Neural progenitor cell (in vitro differentiated cells): ENCODE measurements at regions not wholly inside any gene's neighbourhood (a gene's known extent, or its start where the extent isn't known, plus 50 kb on each side); places are given as distances from the start of the nearest gene placed in this dataset.

Experiments used
- DNase-seq: peaks from one replicate; pipeline ENCODE4 v3.0.0-alpha.2; 2016; ENCODE audit warnings: low spot score
- H2AFZ ChIP-seq: fragments of 200-600 bp; sonication (generic); replicated peaks from 2 replicates; pipeline ENCODE4 v1.6.1; 2016; ENCODE audit warnings: antibody characterized with exemption
- H3F3A ChIP-seq: fragments of 200-600 bp; sonication (generic); 2 replicates; pipeline ENCODE4 v1.6.1; 2016; ENCODE audit warnings: antibody characterized with exemption, low read depth
- H3K27ac ChIP-seq: fragments of 200-600 bp; sonication (generic); 2 replicates; pipeline ENCODE4 v1.5.1; 2016; ENCODE audit warnings: mild to moderate bottlenecking
- H3K27me3 ChIP-seq: fragments of 200-600 bp; sonication (generic); 2 replicates; pipeline ENCODE4 v1.6.1; 2016; ENCODE audit warnings: mild to moderate bottlenecking, moderate library complexity
- H3K36me3 ChIP-seq: fragments of 200-600 bp; sonication (generic); 2 replicates; pipeline ENCODE4 v1.5.1; 2016
- H3K4me1 ChIP-seq: fragments of 200-600 bp; sonication (generic); 2 replicates; pipeline ENCODE4 v1.6.1; 2016; ENCODE audit warnings: mixed run types
- H3K4me2 ChIP-seq: fragments of 200-600 bp; sonication (generic); 2 replicates; pipeline ENCODE4 v1.6.1; 2016
- H3K4me3 ChIP-seq: fragments of 200-600 bp; sonication (generic); 2 replicates; pipeline ENCODE4 v1.5.1; 2016
- H3K79me2 ChIP-seq: fragments of 200-600 bp; sonication (generic); 2 replicates; pipeline ENCODE4 v1.6.1; 2016; ENCODE audit warnings: low read depth
- H3K9ac ChIP-seq: fragments of 200-600 bp; sonication (generic); 2 replicates; pipeline ENCODE4 v1.6.1; 2016
- H3K9me3 ChIP-seq: fragments of 200-600 bp; sonication (generic); 2 replicates; pipeline ENCODE4 v1.5.1; 2016; ENCODE audit warnings: low read depth
- H4K20me1 ChIP-seq: fragments of 200-600 bp; sonication (generic); 2 replicates; pipeline ENCODE4 v1.6.1; 2016; ENCODE audit warnings: low read depth
- H3K27ac Mint-ChIP-seq: 3 replicates; pipeline ENCODE4 v1.8.0; 2021; ENCODE audit warnings: mixed read lengths
- H3K27me3 Mint-ChIP-seq: 2 replicates; pipeline ENCODE4 v1.8.0; 2022; ENCODE audit warnings: low read depth, mild to moderate bottlenecking, inconsistent platforms, moderate library complexity, mixed read lengths; ENCODE audit not compliant: insufficient read depth
- H3K36me3 Mint-ChIP-seq: 3 replicates; pipeline ENCODE4 v1.8.0; 2021; ENCODE audit warnings: mixed read lengths
- H3K4me1 Mint-ChIP-seq: 3 replicates; pipeline ENCODE4 v1.8.0; 2021; ENCODE audit warnings: mixed read lengths
- H3K4me3 Mint-ChIP-seq: 3 replicates; pipeline ENCODE4 v1.8.0; 2021; ENCODE audit warnings: mild to moderate bottlenecking, moderate library complexity, mixed read lengths
- H3K9me3 Mint-ChIP-seq: 3 replicates; pipeline ENCODE4 v1.8.0; 2020; ENCODE audit warnings: mixed read lengths
- EZH2 ChIP-seq: fragments of 200-600 bp; sonication (generic); IDR thresholded peaks from 2 replicates; pipeline ENCODE4 v1.6.1; 2017; ENCODE audit warnings: antibody characterized with exemption, mild to moderate bottlenecking, moderate library complexity
- EZH2phosphoT487 ChIP-seq: fragments of 200-600 bp; sonication (generic); IDR thresholded peaks from 2 replicates; pipeline ENCODE4 v1.6.1; 2017; ENCODE audit warnings: antibody characterized with exemption
- TF ChIP-seq, protein P1 (sequence below): fragments of 200-600 bp; sonication (generic); IDR thresholded peaks from 2 replicates; pipeline ENCODE4 v1.5.1; 2017; ENCODE audit warnings: antibody characterized with exemption, mild to moderate bottlenecking

DNA sequence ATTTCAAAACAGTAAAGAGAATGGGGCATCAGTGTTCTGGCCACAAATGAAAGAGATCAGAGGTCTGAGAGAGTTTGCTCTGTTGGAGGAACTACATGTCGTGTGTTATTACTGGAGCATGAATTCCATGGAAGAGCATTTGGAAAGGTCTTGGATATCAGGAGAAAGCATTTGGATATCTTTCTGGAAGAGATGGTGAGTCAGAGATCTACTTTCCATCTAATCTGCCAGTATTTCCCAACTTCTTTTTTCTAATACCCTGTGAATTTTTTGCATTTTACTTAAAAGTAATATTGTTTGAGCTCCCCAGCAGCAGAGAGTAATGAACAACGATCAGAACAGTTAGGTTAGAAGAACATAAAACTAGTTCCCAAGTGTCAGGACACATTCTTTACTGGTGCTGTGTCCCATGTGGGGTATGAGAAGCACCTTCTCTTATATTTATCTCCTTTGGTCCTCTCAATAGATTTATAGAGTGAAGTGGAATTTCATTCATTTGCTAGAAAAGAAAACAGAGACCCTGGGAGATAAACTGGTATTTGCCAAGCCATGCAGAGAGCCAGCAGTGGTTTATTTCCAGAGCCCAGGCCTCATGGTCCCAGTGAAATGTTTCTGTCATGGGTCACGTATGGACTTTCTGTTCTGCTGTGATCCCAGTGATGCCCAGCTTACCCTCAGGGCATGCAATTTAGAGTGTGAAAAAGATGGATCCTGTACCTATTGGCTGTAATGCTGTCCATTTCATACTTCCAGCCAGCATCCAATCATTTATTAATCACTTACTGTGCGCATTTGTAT is 130.8 kb upstream of the NT5C1B start:
- H3K4me1 ChIP-seq, result no peaks in the 10 kb centered on the region
- peaks cover 16% of the 10 kb centered on the region for H3K4me1 Mint-ChIP-seq
- H4K20me1 ChIP-seq, result no peaks in the 10 kb centered on the region
- H3K27me3 ChIP-seq, result no peaks in the 10 kb centered on the region
- H3K27ac ChIP-seq, result no peak overlapping the region
- no peak overlapping the region for H3K27ac Mint-ChIP-seq
- no peaks in the 10 kb centered on the region for H3K36me3 ChIP-seq
- no peaks in the 10 kb centered on the region for H3F3A ChIP-seq
- no peak for DNase-seq
- no peak overlapping the region for H3K4me3 ChIP-seq
- H3K79me2 ChIP-seq, result no peaks in the 10 kb centered on the region
- no peak overlapping the region for H3K9ac ChIP-seq
- no peaks in the 10 kb centered on the region for H3K9me3 ChIP-seq
- H3K36me3 Mint-ChIP-seq, result no peaks in the 10 kb centered on the region
- no peak overlapping the region for H3K4me3 Mint-ChIP-seq
- H3K27me3 Mint-ChIP-seq, result no peaks in the 10 kb centered on the region
- TF ChIP-seq, protein P1, sequence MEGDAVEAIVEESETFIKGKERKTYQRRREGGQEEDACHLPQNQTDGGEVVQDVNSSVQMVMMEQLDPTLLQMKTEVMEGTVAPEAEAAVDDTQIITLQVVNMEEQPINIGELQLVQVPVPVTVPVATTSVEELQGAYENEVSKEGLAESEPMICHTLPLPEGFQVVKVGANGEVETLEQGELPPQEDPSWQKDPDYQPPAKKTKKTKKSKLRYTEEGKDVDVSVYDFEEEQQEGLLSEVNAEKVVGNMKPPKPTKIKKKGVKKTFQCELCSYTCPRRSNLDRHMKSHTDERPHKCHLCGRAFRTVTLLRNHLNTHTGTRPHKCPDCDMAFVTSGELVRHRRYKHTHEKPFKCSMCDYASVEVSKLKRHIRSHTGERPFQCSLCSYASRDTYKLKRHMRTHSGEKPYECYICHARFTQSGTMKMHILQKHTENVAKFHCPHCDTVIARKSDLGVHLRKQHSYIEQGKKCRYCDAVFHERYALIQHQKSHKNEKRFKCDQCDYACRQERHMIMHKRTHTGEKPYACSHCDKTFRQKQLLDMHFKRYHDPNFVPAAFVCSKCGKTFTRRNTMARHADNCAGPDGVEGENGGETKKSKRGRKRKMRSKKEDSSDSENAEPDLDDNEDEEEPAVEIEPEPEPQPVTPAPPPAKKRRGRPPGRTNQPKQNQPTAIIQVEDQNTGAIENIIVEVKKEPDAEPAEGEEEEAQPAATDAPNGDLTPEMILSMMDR, result no peak
- no peak for TF ChIP-seq EZH2
- no peaks in the 10 kb centered on the region for H3K9me3 Mint-ChIP-seq
- no peak overlapping the region for H2AFZ ChIP-seq
- H3K4me2 ChIP-seq, result no peak overlapping the region

DNA sequence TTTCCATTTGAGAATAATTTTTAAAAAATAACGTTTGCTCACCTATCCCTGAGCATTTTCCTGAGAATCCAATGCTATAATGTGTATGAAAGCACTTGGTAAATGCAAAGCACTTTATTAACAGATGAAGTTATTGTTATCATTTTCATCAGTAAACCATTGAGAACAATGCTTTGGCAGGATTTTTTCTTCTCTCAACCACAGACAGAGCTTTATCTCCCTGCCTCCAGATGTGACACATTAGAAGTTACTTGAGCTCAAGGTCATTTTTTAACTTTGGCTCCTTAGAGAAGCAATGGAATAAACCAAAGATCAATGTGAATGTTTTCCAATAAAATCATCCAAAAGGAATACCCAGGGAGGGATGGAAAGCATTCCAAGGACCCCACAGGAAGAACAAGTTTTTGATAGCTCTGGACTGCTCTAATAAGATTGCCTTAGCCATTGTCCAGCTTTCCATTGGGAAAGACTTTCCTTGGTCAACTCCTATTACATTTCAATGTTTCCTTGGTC is 118.9 kb upstream of the NT5C1B start:
- TF ChIP-seq EZH2 (no peak), EZH2phosphoT487 (no peak)
- TF ChIP-seq, protein P1, result no peak
- no peak overlapping the region for H3K27ac ChIP-seq
- no peak overlapping the region for H3K4me3 ChIP-seq
- DNase-seq, result no peak
- Mint-ChIP-seq H3K9me3 (no peaks in the 10 kb centered on the region), H3K4me3 (no peak overlapping the region), H3K36me3 (no peaks in the 10 kb centered on the region), H3K27me3 (peaks cover 2% of the 10 kb centered on the region), H3K27ac (no peak overlapping the region), H3K4me1 (no peaks in the 10 kb centered on the region)
- no peaks in the 10 kb centered on the region for H3K9me3 ChIP-seq
- no peak overlapping the region for H2AFZ ChIP-seq
- H3K9ac ChIP-seq, result no peak overlapping the region
- H3K4me2 ChIP-seq, result no peak overlapping the region
- no peaks in the 10 kb centered on the region for H3F3A ChIP-seq
- H3K36me3 ChIP-seq, result no peaks in the 10 kb centered on the region
- H3K27me3 ChIP-seq, result no peaks in the 10 kb centered on the region
- H3K79me2 ChIP-seq, result no peaks in the 10 kb centered on the region
- H3K4me1 ChIP-seq, result no peaks in the 10 kb centered on the region
- H4K20me1 ChIP-seq, result no peaks in the 10 kb centered on the region

DNA sequence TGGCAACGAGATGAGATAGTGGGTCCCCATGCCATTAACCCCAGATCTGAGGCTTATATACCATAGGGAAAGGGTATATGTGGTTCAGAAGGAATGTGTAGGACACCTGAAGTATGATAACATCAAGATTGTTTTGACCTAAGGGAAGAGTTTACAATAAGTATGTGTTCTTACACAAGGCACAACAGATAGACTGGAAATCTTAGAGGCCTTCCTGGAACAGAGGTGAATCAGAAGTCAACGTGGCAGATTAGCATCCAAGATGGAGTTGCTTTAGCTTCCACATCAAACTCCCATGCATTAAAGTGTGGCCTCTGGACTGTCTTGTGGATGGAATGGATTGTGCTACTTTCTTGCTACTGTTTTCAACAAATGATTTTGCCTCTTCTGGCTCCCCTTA is 116.6 kb upstream of the NT5C1B start:
- no peaks in the 10 kb centered on the region for H4K20me1 ChIP-seq
- no peaks in the 10 kb centered on the region for H3F3A ChIP-seq
- no peaks in the 10 kb centered on the region for H3K9me3 ChIP-seq
- no peaks in the 10 kb centered on the region for H3K79me2 ChIP-seq
- Mint-ChIP-seq H3K36me3 (no peaks in the 10 kb centered on the region), H3K4me3 (no peak overlapping the region), H3K27me3 (peaks cover 2% of the 10 kb centered on the region), H3K9me3 (no peaks in the 10 kb centered on the region), H3K27ac (no peak overlapping the region), H3K4me1 (no peaks in the 10 kb centered on the region)
- no peak overlapping the region for H3K4me2 ChIP-seq
- no peak for TF ChIP-seq EZH2phosphoT487
- TF ChIP-seq, protein P1, result no peak
- no peak for TF ChIP-seq EZH2
- H2AFZ ChIP-seq, result no peak overlapping the region
- no peaks in the 10 kb centered on the region for H3K4me1 ChIP-seq
- H3K27me3 ChIP-seq, result no peaks in the 10 kb centered on the region
- no peak for DNase-seq
- H3K27ac ChIP-seq, result no peak overlapping the region
- H3K36me3 ChIP-seq, result no peaks in the 10 kb centered on the region
- H3K4me3 ChIP-seq, result no peak overlapping the region
- no peak overlapping the region for H3K9ac ChIP-seq
